Hepatocyte (in vitro differentiated cells): ENCODE measurements at regions not wholly inside any gene's neighbourhood (a gene's known extent, or its start where the extent isn't known, plus 50 kb on each side); places are given as distances from the start of the nearest gene placed in this dataset.

Experiments used
- EZH2 ChIP-seq: fragments of 200-600 bp; sonication (generic); IDR thresholded peaks from 2 replicates; pipeline ENCODE4 v1.6.1; 2016; ENCODE audit warnings: antibody characterized with exemption, mild to moderate bottlenecking, borderline replicate concordance
- TF ChIP-seq, protein P1 (sequence below): fragments of 200-600 bp; sonication (generic); IDR thresholded peaks from 2 replicates; pipeline ENCODE4 v1.5.1; 2016; ENCODE audit warnings: antibody characterized with exemption, mild to moderate bottlenecking; ENCODE audit not compliant: poor library complexity

DNA sequence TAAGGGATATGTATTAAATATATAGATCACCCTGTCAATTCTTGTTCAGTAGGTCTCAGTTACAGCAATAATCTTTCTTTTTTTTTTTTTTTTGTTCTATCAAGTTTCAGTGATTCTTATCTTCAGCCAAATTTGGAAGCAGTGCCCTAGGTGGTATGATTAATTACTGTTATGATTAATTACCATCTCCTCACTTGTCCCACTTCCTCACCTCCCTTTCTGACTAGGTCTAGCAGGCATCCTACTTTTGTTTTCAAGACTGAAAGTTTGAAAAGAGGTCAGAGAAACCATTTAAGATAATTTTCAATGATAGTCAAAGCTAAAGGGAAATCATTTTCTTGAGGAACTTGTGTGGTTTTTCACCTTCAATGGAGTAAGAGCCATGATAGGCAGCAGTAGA lies 144.0 kb upstream of the CNTN4 start:
- TF ChIP-seq, protein P1, sequence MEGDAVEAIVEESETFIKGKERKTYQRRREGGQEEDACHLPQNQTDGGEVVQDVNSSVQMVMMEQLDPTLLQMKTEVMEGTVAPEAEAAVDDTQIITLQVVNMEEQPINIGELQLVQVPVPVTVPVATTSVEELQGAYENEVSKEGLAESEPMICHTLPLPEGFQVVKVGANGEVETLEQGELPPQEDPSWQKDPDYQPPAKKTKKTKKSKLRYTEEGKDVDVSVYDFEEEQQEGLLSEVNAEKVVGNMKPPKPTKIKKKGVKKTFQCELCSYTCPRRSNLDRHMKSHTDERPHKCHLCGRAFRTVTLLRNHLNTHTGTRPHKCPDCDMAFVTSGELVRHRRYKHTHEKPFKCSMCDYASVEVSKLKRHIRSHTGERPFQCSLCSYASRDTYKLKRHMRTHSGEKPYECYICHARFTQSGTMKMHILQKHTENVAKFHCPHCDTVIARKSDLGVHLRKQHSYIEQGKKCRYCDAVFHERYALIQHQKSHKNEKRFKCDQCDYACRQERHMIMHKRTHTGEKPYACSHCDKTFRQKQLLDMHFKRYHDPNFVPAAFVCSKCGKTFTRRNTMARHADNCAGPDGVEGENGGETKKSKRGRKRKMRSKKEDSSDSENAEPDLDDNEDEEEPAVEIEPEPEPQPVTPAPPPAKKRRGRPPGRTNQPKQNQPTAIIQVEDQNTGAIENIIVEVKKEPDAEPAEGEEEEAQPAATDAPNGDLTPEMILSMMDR = no peak
- TF ChIP-seq EZH2 = no peak
